Stimulated activated CD4-positive, alpha-beta T cell treated with anti-CD3 and anti-CD28 coated beads, Interleukin-4, amount 100 ng/mL, for 24 hours (primary cell): ENCODE measurements at regions not wholly inside any gene's neighbourhood (a gene's known extent, or its start where the extent isn't known, plus 50 kb on each side); places are given as distances from the start of the nearest gene placed in this dataset.
"Not testable (repeated sequence)": the region's sequence is repeated elsewhere in the genome, so short reads cannot be mapped to it uniquely, and the experiment has no call there.

Experiments
- DNase-seq: peaks from one replicate; pipeline ENCODE4 v3.0.0-alpha.2; 2020

- peak; percentile 56 for DNase-seq
Measured at GRCh38 chr2:113551637-113552318, 53.3 kb downstream of the FOXD4L1 start.

- DNase-seq: not testable (repeated sequence)
Measured at GRCh38 chr2:113559820-113560219, 61.4 kb downstream of the FOXD4L1 start.

GRCh38 chr2:113562662-113563061 is 64.2 kb downstream of the FOXD4L1 start:
- not testable (repeated sequence) for DNase-seq

GRCh38 chr2:113566674-113567480 is 60.2 kb upstream of the RABL2A start:
- not testable (repeated sequence) for DNase-seq

GRCh38 chr2:113567481-113567849 is 59.6 kb upstream of the RABL2A start:
- not testable (repeated sequence) for DNase-seq

- DNase-seq: not testable (repeated sequence)
Measured at GRCh38 chr2:113568231-113568630, 58.8 kb upstream of the RABL2A start.

GRCh38 chr2:113570082-113570481 is 57.0 kb upstream of the RABL2A start:
- DNase-seq: not testable (repeated sequence)

- not testable (repeated sequence) for DNase-seq
Measured at GRCh38 chr2:113570509-113571009, 56.5 kb upstream of the RABL2A start.

GRCh38 chr2:113571482-113572068 is 55.5 kb upstream of the RABL2A start:
- DNase-seq: not testable (repeated sequence)

- not testable (repeated sequence) for DNase-seq
Measured at GRCh38 chr2:113575721-113576120, 51.3 kb upstream of the RABL2A start.

- DNase-seq: not testable (repeated sequence)
Measured at GRCh38 chr2:113576353-113576752, 50.7 kb upstream of the RABL2A start.
